OCI-LY3 (cell line): ENCODE measurements at regions not wholly inside any gene's neighbourhood (a gene's known extent, or its start where the extent isn't known, plus 50 kb on each side); places are given as distances from the start of the nearest gene placed in this dataset.

Experiments
- EZH2phosphoT487 ChIP-seq: fragments of 200-600 bp; shearing (Covaris generic); IDR thresholded peaks from 2 replicates; pipeline ENCODE4 v1.6.1; 2018; ENCODE audit warnings: antibody characterized with exemption, mixed run types, low read depth
- TF ChIP-seq, protein P1 (sequence below): fragments of 200-600, 300-600 bp; sonication (generic); IDR thresholded peaks from 2 replicates; pipeline ENCODE4 v1.5.1; 2014; ENCODE audit warnings: antibody characterized with exemption, low read length, low read depth

DNA sequence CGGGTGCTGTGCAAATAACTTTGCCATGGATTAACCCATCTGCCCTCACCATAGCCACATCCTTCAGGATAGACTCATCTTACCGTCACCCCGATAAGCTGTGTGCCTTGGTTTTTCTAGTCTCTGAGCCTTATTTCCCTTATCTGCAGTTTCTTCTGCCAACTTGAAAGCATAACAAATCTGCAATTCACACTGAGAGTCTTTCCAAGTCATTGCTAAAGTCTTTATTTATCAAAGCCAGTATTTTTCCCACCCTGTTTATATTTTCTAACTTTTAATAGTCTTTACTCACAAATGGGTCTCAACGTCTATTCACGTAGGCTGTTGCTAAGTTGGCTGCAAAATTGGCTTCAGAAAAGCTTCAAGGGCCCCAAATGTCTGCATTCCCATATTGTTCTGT lies 61.6 kb upstream of the SUCLG2 start:
- TF ChIP-seq, protein P1, sequence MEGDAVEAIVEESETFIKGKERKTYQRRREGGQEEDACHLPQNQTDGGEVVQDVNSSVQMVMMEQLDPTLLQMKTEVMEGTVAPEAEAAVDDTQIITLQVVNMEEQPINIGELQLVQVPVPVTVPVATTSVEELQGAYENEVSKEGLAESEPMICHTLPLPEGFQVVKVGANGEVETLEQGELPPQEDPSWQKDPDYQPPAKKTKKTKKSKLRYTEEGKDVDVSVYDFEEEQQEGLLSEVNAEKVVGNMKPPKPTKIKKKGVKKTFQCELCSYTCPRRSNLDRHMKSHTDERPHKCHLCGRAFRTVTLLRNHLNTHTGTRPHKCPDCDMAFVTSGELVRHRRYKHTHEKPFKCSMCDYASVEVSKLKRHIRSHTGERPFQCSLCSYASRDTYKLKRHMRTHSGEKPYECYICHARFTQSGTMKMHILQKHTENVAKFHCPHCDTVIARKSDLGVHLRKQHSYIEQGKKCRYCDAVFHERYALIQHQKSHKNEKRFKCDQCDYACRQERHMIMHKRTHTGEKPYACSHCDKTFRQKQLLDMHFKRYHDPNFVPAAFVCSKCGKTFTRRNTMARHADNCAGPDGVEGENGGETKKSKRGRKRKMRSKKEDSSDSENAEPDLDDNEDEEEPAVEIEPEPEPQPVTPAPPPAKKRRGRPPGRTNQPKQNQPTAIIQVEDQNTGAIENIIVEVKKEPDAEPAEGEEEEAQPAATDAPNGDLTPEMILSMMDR = no peak
- no peak for TF ChIP-seq EZH2phosphoT487
